ENCODE measurements at regions not wholly inside any gene's neighbourhood (a gene's known extent, or its start where the extent isn't known, plus 50 kb on each side); places are given as distances from the start of the nearest gene placed in this dataset.

GRCh38 chr16:80366023-80366422 is 174.8 kb upstream of the DYNLRB2 start:
- in situ Hi-C loops (cut with HindIII; ENCODE audit: low sequenced_read_pairs), result no loop called here

GRCh38 chr16:80362816-80363215 is 178.0 kb upstream of the DYNLRB2 start:
- in situ Hi-C loops (cut with HindIII; ENCODE audit: low sequenced_read_pairs), result no loop called here

GRCh38 chr16:80356365-80356764 is 184.4 kb upstream of the DYNLRB2 start:
- in situ Hi-C loops (cut with HindIII; ENCODE audit: low sequenced_read_pairs), result no loop called here

GRCh38 chr16:80355335-80355734 is 185.5 kb upstream of the DYNLRB2 start:
- in situ Hi-C loops (cut with HindIII; ENCODE audit: low sequenced_read_pairs), result no loop called here

- in situ Hi-C loops (cut with HindIII; ENCODE audit: low sequenced_read_pairs), result no loop called here
Observed at GRCh38 chr16:80350061-80350460, 190.7 kb upstream of the DYNLRB2 start.

- in situ Hi-C loops (cut with HindIII; ENCODE audit: low sequenced_read_pairs), result no loop called here
Observed at GRCh38 chr16:80347900-80348299, 192.9 kb upstream of the DYNLRB2 start.

- in situ Hi-C loops (cut with HindIII; ENCODE audit: low sequenced_read_pairs), result no loop called here
Observed at GRCh38 chr16:80347002-80347401, 193.8 kb upstream of the DYNLRB2 start.

GRCh38 chr16:80346111-80346632 is 194.6 kb upstream of the DYNLRB2 start:
- in situ Hi-C loops (cut with HindIII; ENCODE audit: low sequenced_read_pairs), result no loop called here

GRCh38 chr16:80345701-80346100 is 195.1 kb upstream of the DYNLRB2 start:
- in situ Hi-C loops (cut with HindIII; ENCODE audit: low sequenced_read_pairs), result no loop called here

GRCh38 chr16:80344570-80344969 is 196.2 kb upstream of the DYNLRB2 start:
- in situ Hi-C loops (cut with HindIII; ENCODE audit: low sequenced_read_pairs), result no loop called here

GRCh38 chr16:80341263-80341662 is 199.5 kb upstream of the DYNLRB2 start:
- in situ Hi-C loops (cut with HindIII; ENCODE audit: low sequenced_read_pairs), result no loop called here

GRCh38 chr16:80337786-80338185 is 203.0 kb upstream of the DYNLRB2 start:
- in situ Hi-C loops (cut with HindIII; ENCODE audit: low sequenced_read_pairs), result no loop called here

GRCh38 chr16:80330803-80331202 is 210.0 kb upstream of the DYNLRB2 start:
- in situ Hi-C loops (cut with HindIII; ENCODE audit: low sequenced_read_pairs), result no loop called here

- in situ Hi-C loops (cut with HindIII; ENCODE audit: low sequenced_read_pairs), result no loop called here
Observed at GRCh38 chr16:80330150-80330549, 210.6 kb upstream of the DYNLRB2 start.

- in situ Hi-C loops (cut with HindIII; ENCODE audit: low sequenced_read_pairs), result no loop called here
Observed at GRCh38 chr16:80327740-80328139, 213.1 kb upstream of the DYNLRB2 start.

GRCh38 chr16:80324371-80324770 is 216.4 kb upstream of the DYNLRB2 start:
- in situ Hi-C loops (cut with HindIII; ENCODE audit: low sequenced_read_pairs), result no loop called here

- in situ Hi-C loops (cut with HindIII; ENCODE audit: low sequenced_read_pairs), result no loop called here
Observed at GRCh38 chr16:80323808-80324195, 217.0 kb upstream of the DYNLRB2 start.

- in situ Hi-C loops (cut with HindIII; ENCODE audit: low sequenced_read_pairs), result no loop called here
Observed at GRCh38 chr16:80323187-80323807, 217.5 kb upstream of the DYNLRB2 start.

GRCh38 chr16:80319181-80319580 is 221.6 kb upstream of the DYNLRB2 start:
- in situ Hi-C loops (cut with HindIII; ENCODE audit: low sequenced_read_pairs), result no loop called here

- in situ Hi-C loops (cut with HindIII; ENCODE audit: low sequenced_read_pairs), result no loop called here
Observed at GRCh38 chr16:80318107-80318506, 222.7 kb upstream of the DYNLRB2 start.

- in situ Hi-C loops (cut with HindIII; ENCODE audit: low sequenced_read_pairs), result no loop called here
Observed at GRCh38 chr16:80317599-80318037, 223.2 kb upstream of the DYNLRB2 start.

- in situ Hi-C loops (cut with HindIII; ENCODE audit: low sequenced_read_pairs), result no loop called here
Observed at GRCh38 chr16:80317116-80317515, 223.7 kb upstream of the DYNLRB2 start.

- in situ Hi-C loops (cut with HindIII; ENCODE audit: low sequenced_read_pairs), result no loop called here
Observed at GRCh38 chr16:80314042-80314441, 226.8 kb upstream of the DYNLRB2 start.
